ENCODE measurements at regions not wholly inside any gene's neighbourhood (a gene's known extent, or its start where the extent isn't known, plus 50 kb on each side); places are given as distances from the start of the nearest gene placed in this dataset.

DNA sequence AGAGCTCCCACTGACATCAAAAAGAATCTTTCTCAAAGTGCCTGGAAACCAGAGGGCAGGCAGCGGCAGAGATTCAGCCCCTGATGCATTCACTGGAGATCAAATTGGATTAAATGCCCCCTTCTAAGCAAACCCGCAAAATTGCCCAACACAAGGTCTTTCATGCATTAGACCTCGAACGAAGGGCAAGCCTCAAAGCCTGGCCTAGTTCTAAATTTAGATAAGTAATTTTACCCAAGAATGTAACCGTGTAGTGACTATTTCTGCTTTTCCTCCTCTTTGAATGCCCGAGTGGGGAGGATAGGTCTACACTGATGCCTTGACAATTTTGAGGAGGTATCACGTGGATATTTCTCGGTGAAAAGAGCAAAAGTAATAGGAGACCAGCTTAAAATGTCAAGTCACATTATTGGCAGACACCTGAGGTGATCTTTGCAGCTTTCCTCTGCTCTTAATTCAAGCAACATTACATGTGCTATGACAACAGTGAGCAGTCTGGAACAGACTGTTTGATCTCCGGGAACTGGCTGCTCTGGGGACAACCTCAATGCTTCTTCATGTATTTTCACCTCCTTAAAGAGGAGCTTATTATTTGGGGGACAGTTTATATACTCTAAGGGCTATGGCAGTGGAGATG lies 1263.5 kb upstream of the AUTS2 start:
- TF ChIP-seq POLR2A (IDR thresholded peaks at IDR 0.05) (no peak), POLR2AphosphoS5 (IDR thresholded peaks at IDR 0.05) (no peak)
